ENCODE measurements at regions not wholly inside any gene's neighbourhood (a gene's known extent, or its start where the extent isn't known, plus 50 kb on each side); places are given as distances from the start of the nearest gene placed in this dataset.
"Not testable (repeated sequence)": the region's sequence is repeated elsewhere in the genome, so short reads cannot be mapped to it uniquely, and the experiment has no call there.

- DNase-seq: not testable (repeated sequence)
These were observed 434.5 kb upstream of the ZNG1F start for GRCh38 chr9:41623666-41624065.

- DNase-seq: not testable (repeated sequence)
These were observed 430.1 kb upstream of the ZNG1F start for GRCh38 chr9:41619254-41619653.

GRCh38 chr9:41606961-41607547 lies 417.9 kb upstream of the ZNG1F start:
- not testable (repeated sequence) for DNase-seq

- DNase-seq: not testable (repeated sequence)
These were observed 376.5 kb upstream of the ZNG1F start for GRCh38 chr9:41565572-41565971.
